SK-N-MC (cell line): ENCODE measurements at regions not wholly inside any gene's neighbourhood (a gene's known extent, or its start where the extent isn't known, plus 50 kb on each side); places are given as distances from the start of the nearest gene placed in this dataset.
"Not testable (repeated sequence)": the region's sequence is repeated elsewhere in the genome, so short reads cannot be mapped to it uniquely, and the experiment has no call there.

ENCODE experiments used
- DNase-seq: peaks from one replicate; pipeline ENCODE4 v3.0.0-alpha.2; 2011; ENCODE audit warnings: low read depth, low spot score
- H3K27ac ChIP-seq: fragments of 200-600 bp; sonication (generic); 2 replicates; pipeline ENCODE4 v1.5.1; 2016; ENCODE audit warnings: mixed run types
- H3K36me3 ChIP-seq: fragments of 200-600 bp; sonication (generic); 2 replicates; pipeline ENCODE4 v1.6.1; 2017; ENCODE audit warnings: antibody characterized with exemption, low read length, mixed read lengths; ENCODE audit not compliant: insufficient read depth
- H3K4me3 ChIP-seq: fragments of 200-600 bp; sonication (generic); 2 replicates; pipeline ENCODE4 v1.5.1; 2016
- H3K9ac ChIP-seq: fragments of 200-600 bp; sonication (generic); 2 replicates; pipeline ENCODE4 v1.8.0; 2017; ENCODE audit warnings: mixed run types, mixed read lengths; ENCODE audit not compliant: insufficient read length
- H3K9me3 ChIP-seq: fragments of 200-600 bp; sonication (generic); 2 replicates; pipeline ENCODE4 v1.6.1; 2017; ENCODE audit warnings: low read depth, mild to moderate bottlenecking, antibody characterized with exemption, low read length, moderate library complexity, mixed read lengths
- EZH2 ChIP-seq: fragments of 200-600 bp; sonication (generic); IDR thresholded peaks from one replicate; pipeline ENCODE4 v1.6.1; 2017; ENCODE audit warnings: antibody characterized with exemption
- FOXP2 ChIP-seq: optimal IDR thresholded peaks from 2 replicates; pipeline ENCODE3; 2011; ENCODE audit warnings: mild to moderate bottlenecking, moderate library complexity; ENCODE audit not compliant: insufficient read depth; ENCODE audit errors: extremely low read length, control extremely low read depth
- POLR2AphosphoS5 ChIP-seq: IDR thresholded peaks from 2 replicates; pipeline ENCODE4 v1.6.1; 2012; ENCODE audit warnings: mild to moderate bottlenecking, low read depth, low read length, borderline replicate concordance

DNA sequence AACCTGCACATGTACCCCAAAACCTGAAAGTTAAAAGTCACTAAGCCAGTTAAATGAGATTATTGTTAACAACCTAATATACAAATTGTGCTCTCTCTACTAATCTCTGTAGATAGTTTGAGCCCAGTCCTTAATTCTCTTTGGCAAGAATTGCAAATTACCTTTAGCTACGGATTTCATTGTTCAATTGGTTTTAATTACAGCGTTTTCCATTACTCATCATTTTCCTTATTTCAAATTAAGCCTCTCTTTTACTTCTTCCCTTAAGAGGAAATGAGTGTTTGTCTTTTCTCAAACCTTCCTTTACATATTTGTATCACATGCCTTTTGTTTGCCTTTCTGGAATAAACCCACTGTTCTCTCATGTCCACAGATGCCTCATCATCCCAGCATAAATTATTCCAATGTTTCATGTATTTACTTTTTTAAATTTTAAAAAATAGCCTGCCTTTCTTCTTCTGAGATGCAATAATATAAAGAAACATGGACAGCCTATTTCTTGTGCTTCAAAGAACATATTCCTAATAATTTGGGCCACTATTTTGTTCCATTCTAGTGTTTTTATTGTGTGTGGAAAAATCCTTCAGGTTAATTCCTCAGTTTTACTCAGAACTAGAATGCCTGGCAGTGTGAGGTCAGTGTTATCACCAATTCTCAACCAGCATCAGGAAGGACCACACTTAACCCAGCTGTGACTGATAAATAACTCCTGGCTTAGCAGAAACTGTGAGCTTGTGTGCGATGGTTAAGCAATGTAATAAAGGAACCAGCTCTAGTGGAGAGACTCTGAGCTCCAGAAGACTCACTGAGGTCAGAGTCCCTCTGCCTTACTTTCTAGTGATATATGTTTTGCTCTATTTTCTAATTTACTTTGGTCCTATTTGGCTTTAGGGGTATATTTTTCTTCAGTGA, 600.5 kb downstream of the LTN1 start:
- Histone ChIP-seq H3K9ac (no peak overlapping the region), H3K9me3 (no peaks in the 10 kb centered on the region), H3K27ac (no peak overlapping the region), H3K36me3 (no peaks in the 10 kb centered on the region), H3K4me3 (no peak overlapping the region)
- TF ChIP-seq EZH2 (no peak), FOXP2 (no peak), POLR2AphosphoS5 (no peak)
- no peak for DNase-seq

DNA sequence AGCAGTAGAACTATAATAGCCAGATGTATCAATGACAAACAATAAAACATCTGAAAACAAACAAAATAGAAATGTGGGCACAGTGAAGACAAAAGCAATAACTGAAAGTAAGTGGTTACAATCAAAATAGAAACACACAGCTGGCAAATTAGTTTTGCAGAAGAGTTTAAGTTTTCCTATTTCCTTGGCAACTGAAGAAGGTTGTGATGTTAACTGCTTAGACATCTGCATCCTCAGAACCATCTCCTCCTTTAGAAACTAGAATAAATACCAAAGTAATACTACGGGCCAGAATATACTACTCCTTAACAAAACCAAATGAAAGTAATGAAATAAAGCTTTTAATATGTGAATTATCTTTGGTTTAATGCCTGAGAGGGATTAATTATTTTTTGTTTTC, 605.5 kb downstream of the LTN1 start:
- Histone ChIP-seq H3K27ac (no peak overlapping the region), H3K4me3 (no peak overlapping the region)
- no peak for TF ChIP-seq FOXP2

DNA sequence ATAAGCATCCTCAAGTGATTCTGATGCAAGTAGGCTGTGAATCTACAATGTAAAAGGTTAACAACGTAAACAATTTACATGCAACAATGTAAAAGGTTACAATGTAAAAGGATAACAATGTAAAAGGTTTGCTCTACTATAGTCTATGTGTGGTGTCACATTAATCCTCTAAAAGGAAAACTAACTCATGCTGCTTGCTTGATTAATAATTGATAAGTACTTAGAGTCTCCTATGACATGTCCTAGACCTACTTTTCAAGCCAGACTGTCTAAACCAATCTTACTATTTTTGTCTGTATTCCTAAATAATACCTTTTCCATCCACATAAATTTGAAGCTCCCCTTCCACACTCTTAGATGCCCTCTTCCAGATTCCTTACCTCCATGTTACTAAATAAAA, 606.8 kb downstream of the LTN1 start:
- no peaks in the 10 kb centered on the region for H3K9me3 ChIP-seq
- TF ChIP-seq EZH2 (no peak), POLR2AphosphoS5 (no peak), FOXP2 (no peak)
- no peaks in the 10 kb centered on the region for H3K36me3 ChIP-seq
- H3K4me3 ChIP-seq = no peak overlapping the region
- no peak for DNase-seq
- no peak overlapping the region for H3K9ac ChIP-seq
- no peak overlapping the region for H3K27ac ChIP-seq

More for the DNA sequence above, 605.5 kb downstream of the LTN1 start:
- Histone ChIP-seq H3K36me3 (no peaks in the 10 kb centered on the region), H3K9ac (no peak overlapping the region), H3K9me3 (no peaks in the 10 kb centered on the region)
- DNase-seq = no peak

DNA sequence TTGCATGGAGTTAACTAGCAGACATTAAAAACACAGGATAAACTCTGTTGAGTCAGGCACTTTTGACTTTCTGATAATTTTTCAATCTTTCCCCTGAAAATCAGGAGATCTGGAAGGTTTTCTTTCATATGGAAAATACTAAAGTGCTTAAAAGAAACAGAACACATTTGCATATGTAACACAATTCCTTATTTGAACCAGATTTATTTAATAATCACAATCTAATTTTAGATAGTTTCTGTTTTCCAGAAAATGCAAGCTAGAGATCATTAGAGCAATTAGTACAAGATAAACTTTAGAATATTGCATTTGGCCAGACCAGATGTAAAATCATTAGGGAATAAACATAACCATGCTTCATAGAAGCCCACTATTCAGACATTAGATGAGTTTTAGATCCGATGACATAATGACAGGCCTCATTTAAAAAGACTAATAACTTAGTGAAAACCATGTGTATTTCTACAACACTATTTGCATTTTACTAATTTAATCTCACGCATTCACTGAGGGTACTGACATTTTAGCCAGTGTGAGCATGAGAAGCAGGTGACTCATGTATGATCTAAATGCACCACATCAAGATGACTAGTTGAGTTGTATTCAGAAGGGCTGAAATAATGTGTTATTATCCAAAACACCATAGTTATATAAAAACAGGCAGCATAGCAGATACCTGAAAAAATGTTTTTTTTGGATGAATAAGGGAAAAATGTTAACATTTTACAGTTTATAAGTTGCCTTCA, 611.5 kb downstream of the LTN1 start:
- H3K9ac ChIP-seq, H3K9me3 ChIP-seq, DNase-seq, H3K36me3 ChIP-seq, H3K4me3 ChIP-seq, H3K27ac ChIP-seq: not testable (repeated sequence)

DNA sequence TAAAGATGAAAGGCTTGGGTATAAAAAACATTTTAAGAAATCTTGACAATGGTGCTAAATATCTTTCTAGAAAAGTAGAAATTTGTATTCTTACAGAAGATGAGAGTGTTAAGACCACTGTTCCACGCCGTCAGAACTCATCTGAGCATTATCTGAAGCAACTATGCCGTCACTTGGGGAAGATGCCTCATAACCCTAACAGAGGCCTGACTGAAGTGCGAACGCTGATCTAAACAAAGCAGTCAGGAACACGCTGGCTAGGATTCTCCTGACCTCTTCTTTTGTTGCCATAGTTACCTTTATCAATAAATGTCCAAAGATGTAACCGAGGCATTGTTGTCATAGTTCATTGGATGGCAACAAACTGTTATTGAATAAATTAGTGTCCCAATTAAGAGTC, 612.4 kb downstream of the LTN1 start:
- Histone ChIP-seq H3K9me3 (no peaks in the 10 kb centered on the region), H3K4me3 (no peak overlapping the region), H3K27ac (no peak overlapping the region), H3K36me3 (no peaks in the 10 kb centered on the region), H3K9ac (no peak overlapping the region)
- no peak for TF ChIP-seq FOXP2
- TF ChIP-seq POLR2AphosphoS5 = no peak
- TF ChIP-seq EZH2 = no peak
- DNase-seq = no peak

DNA sequence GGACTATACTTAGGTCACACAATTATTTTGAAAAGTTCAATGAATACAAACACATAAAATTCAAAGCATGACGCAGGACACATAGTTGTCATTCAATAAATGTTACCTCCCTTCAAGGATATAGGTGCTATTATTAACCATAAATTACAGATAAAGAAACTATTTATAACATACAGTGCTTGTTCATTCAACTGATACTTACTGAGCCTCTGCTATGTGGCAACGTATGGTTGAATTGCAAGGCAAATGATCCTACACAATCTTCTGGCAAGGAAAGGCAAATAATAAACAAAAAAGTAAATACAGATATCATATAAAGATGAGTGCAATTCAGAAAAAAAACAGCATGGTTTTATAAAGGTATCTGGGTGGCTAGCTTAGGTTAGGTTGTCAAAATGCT, 614.7 kb downstream of the LTN1 start:
- H3K36me3 ChIP-seq = no peaks in the 10 kb centered on the region
- no peaks in the 10 kb centered on the region for H3K9me3 ChIP-seq
- H3K4me3 ChIP-seq = no peak overlapping the region
- H3K27ac ChIP-seq = no peak overlapping the region
- TF ChIP-seq FOXP2 (no peak), POLR2AphosphoS5 (no peak), EZH2 (no peak)
- DNase-seq = no peak
- H3K9ac ChIP-seq = no peak overlapping the region

DNA sequence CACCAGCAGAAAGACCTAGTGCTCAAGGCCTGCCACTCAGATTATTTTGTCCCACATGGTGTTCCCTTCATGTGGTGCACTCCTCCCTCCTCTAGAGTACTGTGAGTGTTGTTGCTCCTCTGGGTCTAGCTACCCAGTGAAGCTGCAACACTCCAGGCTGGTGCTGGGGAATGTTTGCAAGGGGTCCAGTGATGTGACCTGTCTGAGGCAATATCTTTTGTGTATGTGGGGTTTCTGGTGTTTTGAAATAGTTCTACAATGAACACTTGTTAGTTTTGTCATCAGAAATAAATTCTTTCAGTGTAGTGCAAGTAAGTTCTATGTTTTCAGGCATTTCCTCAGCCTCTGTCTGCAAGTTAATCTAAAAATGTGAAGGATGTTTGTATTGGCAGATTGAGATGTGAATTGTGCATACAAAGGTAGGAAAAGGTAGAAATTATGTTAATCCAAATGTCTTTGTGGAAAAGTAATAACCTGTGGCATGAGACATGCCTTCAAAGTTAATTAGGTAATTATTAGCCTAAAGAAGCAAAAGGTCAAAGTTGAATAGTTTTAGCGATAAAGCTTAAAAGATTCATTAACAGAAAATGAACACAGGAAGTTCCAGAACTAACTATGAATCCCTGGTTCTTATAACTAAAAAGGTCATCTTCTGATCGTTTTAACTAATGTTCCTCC, 616.8 kb downstream of the LTN1 start:
- Histone ChIP-seq H3K4me3 (no peak overlapping the region), H3K9ac (no peak overlapping the region), H3K27ac (no peak overlapping the region), H3K36me3 (no peaks in the 10 kb centered on the region), H3K9me3 (no peaks in the 10 kb centered on the region)
- no peak for DNase-seq
- no peak for TF ChIP-seq EZH2
- TF ChIP-seq FOXP2 = no peak
- TF ChIP-seq POLR2AphosphoS5 = no peak

DNA sequence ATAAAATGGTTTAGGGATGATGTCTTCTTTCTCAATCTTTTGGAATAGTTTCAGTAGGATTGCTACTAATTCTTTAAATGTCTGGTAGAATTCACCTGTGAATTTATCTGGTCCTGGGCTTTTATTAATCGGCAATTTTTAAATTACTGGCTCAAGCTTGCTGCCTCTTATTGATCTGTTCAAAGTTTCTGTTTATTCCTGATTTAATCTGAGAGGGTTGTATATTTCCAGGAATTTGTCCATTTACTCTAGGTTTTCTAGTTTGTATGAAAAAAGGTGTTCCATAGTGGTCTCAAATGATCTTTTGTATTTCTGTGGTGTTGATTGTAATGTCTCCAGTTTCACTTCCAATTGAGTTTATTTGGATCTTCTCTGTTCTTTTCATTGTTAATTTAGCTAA, 617.8 kb downstream of the LTN1 start:
- DNase-seq = no peak
- TF ChIP-seq POLR2AphosphoS5 = no peak
- no peak for TF ChIP-seq FOXP2
- no peak for TF ChIP-seq EZH2
- no peaks in the 10 kb centered on the region for H3K9me3 ChIP-seq
- H3K9ac ChIP-seq = no peak overlapping the region
- no peaks in the 10 kb centered on the region for H3K36me3 ChIP-seq
- H3K27ac ChIP-seq = no peak overlapping the region
- H3K4me3 ChIP-seq = no peak overlapping the region

DNA sequence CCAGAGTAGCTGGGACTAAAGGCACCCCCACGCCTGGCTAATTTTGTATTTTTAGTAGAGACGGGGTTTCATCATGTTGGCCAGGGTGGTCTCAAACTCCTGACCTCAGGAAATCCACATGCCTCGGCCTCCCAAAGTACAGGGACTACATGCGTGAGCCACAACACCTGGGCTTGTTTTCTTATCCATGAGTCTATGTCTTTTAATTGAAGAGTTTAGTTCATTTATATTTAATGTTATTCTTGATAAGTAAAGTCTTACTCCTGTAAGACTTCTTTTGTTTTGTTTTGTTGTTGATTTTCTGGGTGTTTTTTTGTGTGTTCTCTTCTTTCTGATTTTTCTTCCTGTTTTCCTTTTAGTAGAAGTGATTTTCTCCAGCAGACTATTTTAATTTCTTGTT, 621.0 kb downstream of the LTN1 start:
- Histone ChIP-seq H3K27ac (no peak overlapping the region), H3K9me3 (no peaks in the 10 kb centered on the region), H3K4me3 (no peak overlapping the region), H3K9ac (no peak overlapping the region), H3K36me3 (no peaks in the 10 kb centered on the region)
- no peak for TF ChIP-seq FOXP2
- no peak for DNase-seq
